SK-N-MC (cell line): ENCODE measurements at regions not wholly inside any gene's neighbourhood (a gene's known extent, or its start where the extent isn't known, plus 50 kb on each side); places are given as distances from the start of the nearest gene placed in this dataset.

ENCODE experiments used
- FOXP2 ChIP-seq: optimal IDR thresholded peaks from 2 replicates; pipeline ENCODE3; 2011; ENCODE audit warnings: mild to moderate bottlenecking, moderate library complexity; ENCODE audit not compliant: insufficient read depth; ENCODE audit errors: extremely low read length, control extremely low read depth
- POLR2AphosphoS5 ChIP-seq: IDR thresholded peaks from 2 replicates; pipeline ENCODE4 v1.6.1; 2012; ENCODE audit warnings: mild to moderate bottlenecking, low read depth, low read length, borderline replicate concordance

GRCh38 chrX:45622042-45622423, 421.4 kb upstream of the DIPK2B start:
- TF ChIP-seq POLR2AphosphoS5, result no peak
- TF ChIP-seq FOXP2, result no peak
